ENCODE measurements at regions not wholly inside any gene's neighbourhood (a gene's known extent, or its start where the extent isn't known, plus 50 kb on each side); places are given as distances from the start of the nearest gene placed in this dataset.
A peak's percentile ranks its signal among the peaks of the same experiment; 100 is the strongest.

DNA sequence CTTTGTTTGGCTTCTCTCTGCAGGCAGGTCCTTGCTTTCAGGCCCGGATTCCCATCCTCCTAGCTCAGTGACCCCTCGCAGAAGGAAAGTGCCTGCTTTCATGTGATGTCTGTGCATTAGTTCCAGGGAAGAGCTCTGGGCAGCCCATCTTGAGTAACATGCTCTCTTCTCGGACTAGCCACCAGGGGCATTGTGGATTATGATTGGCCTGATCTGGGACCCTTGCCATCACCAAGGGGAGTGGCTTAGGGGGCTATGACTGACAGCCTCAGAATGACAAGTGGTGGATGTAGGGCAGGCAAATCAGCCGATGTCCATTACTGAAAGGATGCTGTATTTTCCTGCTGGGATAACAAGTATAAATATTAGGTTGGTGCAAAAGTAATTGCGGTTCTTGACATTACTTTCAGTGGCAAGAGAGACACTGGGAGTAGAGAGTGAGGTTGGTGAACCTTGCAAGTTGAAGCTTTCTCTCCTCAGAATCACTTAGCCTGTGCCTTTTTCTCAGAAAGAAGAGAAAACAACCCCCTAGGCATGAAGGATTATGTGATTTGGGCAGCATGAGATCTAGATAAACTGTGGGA is 71.5 kb upstream of the MPHOSPH6 start:
- Histone ChIP-seq H3K36me3 (no peaks in the 10 kb centered on the region), H3K4me1 (replicated peaks) (no peaks in the 10 kb centered on the region), H3K27ac (no peak overlapping the region), H3K9me3 (replicated peaks) (no peaks in the 10 kb centered on the region), H3K27me3 (replicated peaks) (0 out of 2 replicates have a peak, but pooled peaks cover 6% of the 10 kb centered on the region), H3K4me3 (no peak overlapping the region)
- no peak for DNase-seq (ENCODE audit: low read depth in 1 of 2, low spot score in 2 of 2)

DNA sequence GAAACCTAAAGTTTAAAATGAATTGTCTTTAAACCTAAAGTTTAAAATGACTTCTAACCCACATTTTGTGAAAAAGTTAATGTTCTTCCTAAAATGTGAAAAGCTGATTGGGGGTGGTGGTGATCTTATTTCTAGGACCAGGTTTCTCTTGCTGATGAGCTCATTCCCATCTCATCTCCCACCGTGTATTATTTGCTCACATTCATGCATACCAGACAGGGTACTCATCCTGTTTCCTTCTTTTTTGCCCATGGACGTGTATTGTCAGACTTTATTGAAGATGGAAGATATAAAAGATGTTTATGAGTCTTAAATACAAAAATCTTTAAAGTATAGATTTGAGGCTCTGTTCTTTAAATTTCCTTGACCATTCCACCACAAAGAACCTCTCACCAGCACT is 70.1 kb upstream of the MPHOSPH6 start:
- Histone ChIP-seq H3K36me3 (no peaks in the 10 kb centered on the region), H3K9me3 (replicated peaks) (no peaks in the 10 kb centered on the region), H3K4me3 (no peak overlapping the region), H3K27ac (no peak overlapping the region), H3K4me1 (replicated peaks) (no peaks in the 10 kb centered on the region), H3K27me3 (replicated peaks) (peaks cover 6% of the 10 kb centered on the region; the same call in 1 of the 2 replicates)
- no peak for DNase-seq (ENCODE audit: low read depth in 1 of 2, low spot score in 2 of 2)

DNA sequence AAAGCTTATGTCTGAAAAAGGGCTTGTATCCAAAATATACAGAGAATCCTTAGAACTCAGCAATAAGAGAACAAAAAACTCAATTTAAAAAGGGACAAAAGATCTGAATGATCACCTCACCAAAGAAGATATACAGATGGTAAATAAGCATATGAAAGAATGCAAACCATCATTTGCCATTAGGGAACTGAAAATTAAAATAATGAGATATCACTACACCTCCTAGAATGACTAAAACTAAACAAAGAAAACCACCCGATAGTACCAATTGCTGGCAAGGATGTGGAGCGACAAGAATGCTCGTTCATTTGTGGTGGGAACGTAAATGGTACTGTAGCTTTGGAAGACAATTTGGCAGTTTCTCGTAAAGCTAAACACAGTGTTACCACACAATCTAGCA is 66.9 kb upstream of the MPHOSPH6 start:
- H3K9me3 ChIP-seq (replicated peaks), result no peaks in the 10 kb centered on the region
- peaks cover 6% of the 10 kb centered on the region; the same call in 1 of the 2 replicates for H3K27me3 ChIP-seq (replicated peaks)
- no peaks in the 10 kb centered on the region for H3K36me3 ChIP-seq
- no peak overlapping the region for H3K27ac ChIP-seq
- no peak overlapping the region for H3K4me3 ChIP-seq
- H3K4me1 ChIP-seq (replicated peaks), result no peaks in the 10 kb centered on the region
- no peak for DNase-seq (ENCODE audit: low read depth in 1 of 2, low spot score in 2 of 2)

DNA sequence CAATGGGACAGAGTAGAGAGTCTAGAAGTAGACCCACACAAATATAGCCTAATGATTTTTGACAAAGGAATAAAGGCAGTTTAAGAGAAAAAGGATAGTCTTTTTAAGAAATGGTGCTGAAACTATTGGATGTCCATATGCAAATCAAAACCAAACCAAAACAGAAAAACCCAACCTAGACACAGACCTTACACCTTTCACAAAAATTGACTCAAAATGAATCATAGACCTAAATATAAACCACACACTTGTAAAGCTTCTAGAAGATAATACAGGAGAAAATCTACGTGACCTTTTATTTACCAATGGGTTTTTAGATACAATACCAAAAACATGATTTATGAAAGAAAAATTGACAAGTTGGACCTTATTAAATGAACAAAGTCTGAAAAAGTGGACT is 66.4 kb upstream of the MPHOSPH6 start:
- Histone ChIP-seq H3K9me3 (replicated peaks) (no peaks in the 10 kb centered on the region), H3K27me3 (replicated peaks) (peaks cover 6% of the 10 kb centered on the region; the same call in 1 of the 2 replicates), H3K27ac (no peak overlapping the region), H3K36me3 (no peaks in the 10 kb centered on the region), H3K4me3 (no peak overlapping the region), H3K4me1 (replicated peaks) (no peaks in the 10 kb centered on the region)
- no peak for DNase-seq (ENCODE audit: low read depth in 1 of 2, low spot score in 2 of 2)

DNA sequence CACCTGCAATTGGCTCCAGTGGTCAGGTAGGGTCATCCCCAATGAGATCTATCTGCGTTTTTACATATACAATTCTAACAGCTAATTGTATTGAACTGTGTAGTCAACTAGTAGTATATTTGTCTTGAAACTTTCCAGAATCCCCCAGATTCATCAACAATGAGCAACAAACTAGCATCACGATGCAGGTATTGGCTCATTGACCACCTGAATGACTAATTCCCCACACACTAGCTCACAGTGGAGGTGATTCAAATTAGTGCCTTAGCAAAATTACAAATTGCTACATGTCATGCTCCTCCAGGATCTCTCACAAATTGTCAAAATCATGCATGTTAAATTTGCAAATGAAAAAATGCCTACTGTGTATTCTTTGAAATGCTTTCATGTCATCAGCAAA is 62.8 kb upstream of the MPHOSPH6 start:
- DNase-seq (ENCODE audit: low read depth in 1 of 2, low spot score in 2 of 2), result no peak
- H3K9me3 ChIP-seq (replicated peaks), result no peaks in the 10 kb centered on the region
- no peak overlapping the region for H3K27ac ChIP-seq
- no peaks in the 10 kb centered on the region for H3K36me3 ChIP-seq
- H3K4me1 ChIP-seq (replicated peaks), result no peaks in the 10 kb centered on the region
- H3K27me3 ChIP-seq (replicated peaks), result peaks cover 10% of the 10 kb centered on the region; the same call in 1 of the 2 replicates
- H3K4me3 ChIP-seq, result no peak overlapping the region

DNA sequence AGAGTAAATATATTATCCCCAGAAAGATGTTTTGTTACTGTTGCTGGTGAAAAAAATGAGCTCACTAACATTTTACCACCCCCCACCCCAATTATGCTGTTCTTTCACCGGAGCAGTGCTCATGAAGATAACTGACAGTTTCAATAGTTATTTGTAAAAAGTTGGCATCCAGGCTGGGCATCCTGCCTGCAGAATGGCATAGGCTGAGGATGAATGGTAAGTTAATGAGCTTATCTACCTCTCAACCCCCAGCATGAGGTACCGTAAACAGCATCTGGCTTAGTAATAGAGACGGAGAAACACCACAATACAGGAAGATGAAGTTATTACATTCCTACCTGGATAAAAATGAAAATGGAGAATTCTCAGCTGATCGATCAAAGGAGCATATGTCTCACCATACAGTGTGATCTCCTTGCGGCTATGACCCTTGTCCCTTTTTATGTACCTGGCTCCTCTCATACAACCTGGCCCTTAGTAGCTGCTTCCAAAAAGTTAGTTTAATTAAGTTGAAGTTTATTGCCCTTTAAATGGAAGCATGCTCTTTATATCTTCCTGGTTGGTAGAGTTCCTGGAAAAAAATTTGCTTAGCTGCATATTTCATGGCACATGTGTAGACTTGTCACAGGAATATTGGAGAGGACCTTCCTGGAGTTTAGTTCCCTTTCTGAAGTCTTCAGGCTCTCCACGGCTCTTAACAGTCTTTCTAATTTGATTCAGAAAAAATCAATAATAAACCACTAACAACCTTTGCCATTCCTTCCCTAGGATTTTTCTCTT is 61.2 kb upstream of the MPHOSPH6 start:
- Histone ChIP-seq H3K36me3 (no peaks in the 10 kb centered on the region), H3K4me1 (replicated peaks) (no peaks in the 10 kb centered on the region), H3K9me3 (replicated peaks) (no peaks in the 10 kb centered on the region), H3K27me3 (replicated peaks) (peaks cover 7% of the 10 kb centered on the region; the same call in 1 of the 2 replicates), H3K4me3 (no peak overlapping the region), H3K27ac (no peak overlapping the region)
- DNase-seq (ENCODE audit: low read depth in 1 of 2, low spot score in 2 of 2), result no peak

DNA sequence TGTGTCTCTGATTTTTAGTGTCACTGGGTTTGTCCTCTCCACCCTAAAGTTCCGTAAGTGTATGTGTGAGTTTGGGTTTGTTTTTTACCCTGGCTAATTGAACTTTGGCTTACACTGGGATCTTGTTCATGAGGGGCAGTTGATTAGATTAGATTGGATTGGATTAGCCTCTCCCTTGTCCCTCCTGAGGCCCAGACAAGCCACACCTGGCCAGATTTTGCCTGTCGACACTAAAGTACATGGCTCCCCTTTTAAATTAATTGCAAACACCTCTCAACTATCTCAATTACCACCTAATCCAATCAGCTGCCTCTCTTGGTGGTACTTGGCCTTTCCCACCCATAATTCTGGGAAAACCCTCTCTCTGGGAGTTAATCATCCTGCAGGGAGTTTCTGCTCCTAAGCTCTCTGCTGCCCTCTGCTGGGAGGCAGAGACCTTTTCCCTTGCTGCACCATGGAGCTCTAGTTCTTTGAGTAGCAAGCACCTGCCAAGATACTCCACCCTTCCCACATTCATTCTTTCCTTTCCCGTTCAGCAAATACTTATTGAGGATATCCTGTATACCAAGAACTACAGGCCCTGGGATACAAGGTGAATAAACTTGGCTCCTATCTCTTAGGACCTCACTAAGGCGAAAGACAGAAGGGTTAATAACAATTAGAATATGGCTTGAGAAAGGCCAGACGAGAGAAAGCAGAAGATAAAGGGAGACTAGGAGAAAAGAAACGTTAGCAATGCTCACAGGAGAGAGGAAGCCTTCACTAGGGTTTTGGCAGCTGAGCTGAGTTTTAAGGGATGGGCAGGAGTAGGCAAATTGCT is 60.0 kb upstream of the MPHOSPH6 start:
- Histone ChIP-seq H3K27me3 (replicated peaks) (peaks cover 9% of the 10 kb centered on the region; the same call in 1 of the 2 replicates), H3K4me3 (no peak overlapping the region), H3K4me1 (replicated peaks) (no peaks in the 10 kb centered on the region), H3K36me3 (no peaks in the 10 kb centered on the region), H3K27ac (no peak overlapping the region), H3K9me3 (replicated peaks) (no peaks in the 10 kb centered on the region)
- DNase-seq (ENCODE audit: low read depth in 1 of 2, low spot score in 2 of 2), result peak; percentile 56 to 73

DNA sequence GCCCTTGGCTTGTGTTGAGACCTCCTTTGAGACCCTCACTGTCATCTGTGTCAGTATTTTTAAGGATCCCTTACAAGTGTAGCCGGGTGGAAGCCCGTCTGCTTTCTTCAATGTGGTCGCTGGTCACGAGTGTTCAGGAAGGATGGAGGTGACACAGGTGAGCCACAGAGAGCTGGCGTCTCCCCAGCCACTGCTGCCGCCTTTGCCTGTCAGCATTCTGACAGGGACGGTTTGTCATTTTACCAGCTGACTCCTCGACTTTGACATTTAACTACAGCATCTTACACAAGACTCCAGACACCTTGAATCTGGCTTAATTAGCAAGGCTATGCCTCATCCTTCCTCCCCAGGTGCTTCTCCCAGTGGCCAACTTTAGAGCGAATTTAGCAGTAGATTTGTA is 56.3 kb upstream of the MPHOSPH6 start:
- no peak overlapping the region for H3K27ac ChIP-seq
- peaks cover 14% of the 10 kb centered on the region for H3K27me3 ChIP-seq (replicated peaks)
- H3K4me1 ChIP-seq (replicated peaks), result no peaks in the 10 kb centered on the region
- H3K9me3 ChIP-seq (replicated peaks), result no peaks in the 10 kb centered on the region; the same call in 1 of the 2 replicates
- H3K4me3 ChIP-seq, result no peak overlapping the region
- no peaks in the 10 kb centered on the region for H3K36me3 ChIP-seq
- DNase-seq (ENCODE audit: low read depth in 1 of 2, low spot score in 2 of 2), result no peak

DNA sequence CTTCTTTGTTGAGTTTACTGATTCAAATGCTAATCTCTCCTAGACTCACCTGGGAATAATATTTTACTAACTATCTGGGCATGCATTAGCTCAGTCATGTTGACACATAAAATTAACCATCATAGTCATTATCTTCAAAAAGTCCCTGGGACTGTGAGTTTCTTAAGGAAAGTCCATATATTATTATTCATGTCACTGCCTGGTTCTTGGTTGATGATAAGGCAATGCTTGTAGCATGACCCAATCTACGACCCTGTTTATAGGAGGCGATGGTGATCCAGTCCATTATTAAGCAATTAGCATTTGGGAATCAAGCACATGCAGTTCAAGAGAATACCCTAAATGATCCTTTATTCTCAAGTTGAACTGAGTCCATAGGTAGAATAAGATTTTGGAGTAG is 54.8 kb upstream of the MPHOSPH6 start:
- Histone ChIP-seq H3K9me3 (replicated peaks) (no peaks in the 10 kb centered on the region; the same call in 1 of the 2 replicates), H3K27ac (no peak overlapping the region), H3K4me3 (no peak overlapping the region), H3K4me1 (replicated peaks) (no peaks in the 10 kb centered on the region), H3K36me3 (no peaks in the 10 kb centered on the region), H3K27me3 (replicated peaks) (peaks cover 10% of the 10 kb centered on the region; the same call in 1 of the 2 replicates)
- no peak for DNase-seq (ENCODE audit: low read depth in 1 of 2, low spot score in 2 of 2)

DNA sequence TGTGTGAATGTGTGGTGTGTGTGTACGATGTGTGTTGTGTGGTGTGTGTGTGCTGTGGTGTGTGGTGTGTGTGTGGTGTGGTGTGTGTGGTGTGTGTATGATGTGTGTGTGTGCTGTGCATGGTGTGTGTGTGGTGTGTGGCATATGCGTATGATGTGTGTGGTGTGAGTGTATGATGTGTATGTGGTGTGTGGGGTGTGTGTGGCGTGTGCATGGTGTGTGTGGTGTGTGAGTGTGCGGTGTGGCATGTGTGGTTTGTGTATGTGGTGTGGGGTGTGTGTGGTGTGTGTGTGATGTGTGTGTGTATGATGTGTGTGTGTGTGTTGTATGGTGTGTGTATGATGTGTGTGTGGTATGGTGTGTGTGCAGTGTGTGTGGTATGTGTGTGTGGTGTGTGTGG is 50.5 kb upstream of the MPHOSPH6 start:
- no peak overlapping the region for H3K4me3 ChIP-seq
- no peaks in the 10 kb centered on the region for H3K36me3 ChIP-seq
- H3K9me3 ChIP-seq (replicated peaks), result no peaks in the 10 kb centered on the region; the same call in 1 of the 2 replicates
- no peak overlapping the region for H3K27ac ChIP-seq
- no peaks in the 10 kb centered on the region for H3K4me1 ChIP-seq (replicated peaks)
- H3K27me3 ChIP-seq (replicated peaks), result peaks cover 7% of the 10 kb centered on the region; the same call in 1 of the 2 replicates
- no peak for DNase-seq (ENCODE audit: low read depth in 1 of 2, low spot score in 2 of 2)
